HepG2 (cell line): ENCODE measurements at regions not wholly inside any gene's neighbourhood (a gene's known extent, or its start where the extent isn't known, plus 50 kb on each side); places are given as distances from the start of the nearest gene placed in this dataset.

Experiments used
- CTCF ChIP-seq: sonication (generic); formaldehyde crosslinking; IDR thresholded peaks from 2 replicates; pipeline ENCODE4 v1.5.0; 2020; ENCODE audit warnings: mild to moderate bottlenecking, missing genetic modification reagents, moderate library complexity
- GABPA ChIP-seq, 2 experiments: IDR thresholded peaks; 2 replicates each; pipeline ENCODE4 v1.6.1; 2011 to 2016; ENCODE audit warnings: low read depth in 2 of 2, low read length in 1 of 2, missing biosample characterization in 1 of 2, missing genetic modification characterization in 1 of 2
- HOXA3 ChIP-seq: sonication (generic); formaldehyde crosslinking; IDR thresholded peaks from 2 replicates; pipeline ENCODE4 v1.5.0; 2020; ENCODE audit warnings: missing genetic modification reagents
- SNAPC2 ChIP-seq: sonication (generic); formaldehyde crosslinking; IDR thresholded peaks from 2 replicates; pipeline ENCODE4 v1.8.1; 2022; ENCODE audit warnings: mild to moderate bottlenecking, missing genetic modification reagents
- ZNF687 ChIP-seq: sonication (generic); formaldehyde crosslinking; IDR thresholded peaks from 2 replicates; pipeline ENCODE4 v1.5.1; 2020; ENCODE audit warnings: mild to moderate bottlenecking, missing genetic modification reagents, moderate library complexity

GRCh38 chr1:100631015-100631551 is 88.5 kb upstream of the VCAM1 start:
- TF ChIP-seq CTCF (CRISPR knock-in tag) (no peak), ZNF687 (CRISPR knock-in tag) (no peak), SNAPC2 (CRISPR knock-in tag) (no peak), HOXA3 (no peak), GABPA (IDR thresholded peaks at IDR 0.05; ENCODE audit: low read depth, low read length) (no peak), GABPA (CRISPR knock-in tag; IDR thresholded peaks at IDR 0.05; ENCODE audit: low read depth) (no peak)
